ENCODE measurements at regions not wholly inside any gene's neighbourhood (a gene's known extent, or its start where the extent isn't known, plus 50 kb on each side); places are given as distances from the start of the nearest gene placed in this dataset.

- Histone ChIP-seq H3K27me3 (ENCODE audit: control insufficient read depth, low read length) (no peaks in the 10 kb centered on the region), H3K27ac (ENCODE audit: low read depth, low read length) (no peak overlapping the region), H3F3A (ENCODE audit: control insufficient read depth, insufficient read depth) (no peaks in the 10 kb centered on the region), H3K79me2 (ENCODE audit: control insufficient read depth, low read length) (no peaks in the 10 kb centered on the region), H3K4me3 (ENCODE audit: low read length) (no peak overlapping the region), H3K4me1 (ENCODE audit: control insufficient read depth, low read length) (no peaks in the 10 kb centered on the region), H3K9me2 (replicated peaks; ENCODE audit: control insufficient read depth, low read length) (no peaks in the 10 kb centered on the region), H4K20me1 (ENCODE audit: control insufficient read depth, insufficient read depth, low read depth, low read length) (no peaks in the 10 kb centered on the region), H3K9me3 (ENCODE audit: control insufficient read depth, insufficient read depth, low read length) (no peaks in the 10 kb centered on the region), H3K36me3 (ENCODE audit: control insufficient read depth, low read length) (no peaks in the 10 kb centered on the region), H3K4me2 (ENCODE audit: low read length) (no peak overlapping the region)
- no peak for TF ChIP-seq EZH2phosphoT487 (IDR thresholded peaks at IDR 0.05; ENCODE audit: borderline replicate concordance, low read length)
These were observed 277.0 kb downstream of the ICOS start for GRCh38 chr2:204213588-204213987.

DNA sequence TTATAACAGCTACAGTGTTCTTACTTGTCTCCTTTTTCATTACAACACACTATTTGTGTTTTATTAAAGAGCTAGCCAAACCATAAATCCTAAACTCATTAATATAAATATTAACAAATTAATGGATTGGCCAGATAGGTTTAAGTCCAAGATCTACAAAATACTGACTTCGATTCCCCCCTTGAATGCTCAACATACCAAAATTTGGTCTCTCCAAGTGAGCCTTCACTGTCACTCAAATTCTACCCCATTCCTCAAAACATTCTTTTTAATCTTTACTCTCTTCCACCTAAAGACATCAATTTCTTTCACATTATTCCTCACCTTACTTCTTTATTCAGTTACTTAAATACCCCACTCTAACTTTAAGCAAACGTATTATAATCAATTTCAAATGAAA lies 281.5 kb downstream of the ICOS start:
- Histone ChIP-seq H3K79me2 (ENCODE audit: control insufficient read depth, low read length) (no peaks in the 10 kb centered on the region), H3K4me3 (ENCODE audit: low read length) (no peak overlapping the region), H3K9me2 (replicated peaks; ENCODE audit: control insufficient read depth, low read length) (no peaks in the 10 kb centered on the region), H3K4me2 (ENCODE audit: low read length) (no peak overlapping the region), H3F3A (ENCODE audit: control insufficient read depth, insufficient read depth) (no peaks in the 10 kb centered on the region), H3K27me3 (ENCODE audit: control insufficient read depth, low read length) (no peaks in the 10 kb centered on the region), H4K20me1 (ENCODE audit: control insufficient read depth, insufficient read depth, low read depth, low read length) (no peaks in the 10 kb centered on the region), H3K27ac (ENCODE audit: low read depth, low read length) (no peak overlapping the region), H3K36me3 (ENCODE audit: control insufficient read depth, low read length) (no peaks in the 10 kb centered on the region), H3K4me1 (ENCODE audit: control insufficient read depth, low read length) (no peaks in the 10 kb centered on the region), H3K9me3 (ENCODE audit: control insufficient read depth, insufficient read depth, low read length) (no peaks in the 10 kb centered on the region)
- TF ChIP-seq, protein P1, sequence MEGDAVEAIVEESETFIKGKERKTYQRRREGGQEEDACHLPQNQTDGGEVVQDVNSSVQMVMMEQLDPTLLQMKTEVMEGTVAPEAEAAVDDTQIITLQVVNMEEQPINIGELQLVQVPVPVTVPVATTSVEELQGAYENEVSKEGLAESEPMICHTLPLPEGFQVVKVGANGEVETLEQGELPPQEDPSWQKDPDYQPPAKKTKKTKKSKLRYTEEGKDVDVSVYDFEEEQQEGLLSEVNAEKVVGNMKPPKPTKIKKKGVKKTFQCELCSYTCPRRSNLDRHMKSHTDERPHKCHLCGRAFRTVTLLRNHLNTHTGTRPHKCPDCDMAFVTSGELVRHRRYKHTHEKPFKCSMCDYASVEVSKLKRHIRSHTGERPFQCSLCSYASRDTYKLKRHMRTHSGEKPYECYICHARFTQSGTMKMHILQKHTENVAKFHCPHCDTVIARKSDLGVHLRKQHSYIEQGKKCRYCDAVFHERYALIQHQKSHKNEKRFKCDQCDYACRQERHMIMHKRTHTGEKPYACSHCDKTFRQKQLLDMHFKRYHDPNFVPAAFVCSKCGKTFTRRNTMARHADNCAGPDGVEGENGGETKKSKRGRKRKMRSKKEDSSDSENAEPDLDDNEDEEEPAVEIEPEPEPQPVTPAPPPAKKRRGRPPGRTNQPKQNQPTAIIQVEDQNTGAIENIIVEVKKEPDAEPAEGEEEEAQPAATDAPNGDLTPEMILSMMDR (IDR thresholded peaks at IDR 0.05; ENCODE audit: low read depth, low read length, poor library complexity, severe bottlenecking): no peak
- TF ChIP-seq EZH2phosphoT487 (IDR thresholded peaks at IDR 0.05; ENCODE audit: borderline replicate concordance, low read length): no peak

DNA sequence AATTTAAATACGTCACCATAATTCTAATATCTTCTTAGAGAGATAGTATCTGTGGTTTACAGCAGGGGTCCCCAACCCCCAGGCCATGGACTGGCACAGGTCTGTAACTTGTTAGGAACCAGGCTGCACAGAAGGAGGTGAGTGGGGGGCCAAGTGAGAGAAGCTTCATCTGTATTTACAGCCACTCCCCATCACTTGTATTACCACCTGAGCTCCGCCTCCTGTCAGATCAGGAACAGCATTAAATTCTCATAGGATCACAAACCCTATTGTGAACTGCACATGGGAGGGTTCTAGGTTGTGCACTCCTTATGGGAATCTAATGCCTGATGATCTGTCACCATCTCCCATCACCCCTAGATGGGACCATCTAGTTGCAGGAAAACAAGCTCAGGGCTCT lies 282.6 kb downstream of the ICOS start:
- H3K9me2 ChIP-seq (replicated peaks; ENCODE audit: control insufficient read depth, low read length): no peaks in the 10 kb centered on the region
- TF ChIP-seq, protein P1 (IDR thresholded peaks at IDR 0.05; ENCODE audit: low read depth, low read length, poor library complexity, severe bottlenecking): no peak
- TF ChIP-seq EZH2phosphoT487 (IDR thresholded peaks at IDR 0.05; ENCODE audit: borderline replicate concordance, low read length): no peak
- H3K36me3 ChIP-seq (ENCODE audit: control insufficient read depth, low read length): no peaks in the 10 kb centered on the region
- no peaks in the 10 kb centered on the region for H3K4me1 ChIP-seq (ENCODE audit: control insufficient read depth, low read length)
- no peaks in the 10 kb centered on the region for H4K20me1 ChIP-seq (ENCODE audit: control insufficient read depth, insufficient read depth, low read depth, low read length)
- no peaks in the 10 kb centered on the region for H3K27me3 ChIP-seq (ENCODE audit: control insufficient read depth, low read length)
- H3K4me2 ChIP-seq (ENCODE audit: low read length): no peak overlapping the region
- H3K79me2 ChIP-seq (ENCODE audit: control insufficient read depth, low read length): no peaks in the 10 kb centered on the region
- no peaks in the 10 kb centered on the region for H3K9me3 ChIP-seq (ENCODE audit: control insufficient read depth, insufficient read depth, low read length)
- H3K4me3 ChIP-seq (ENCODE audit: low read length): no peak overlapping the region
- H3F3A ChIP-seq (ENCODE audit: control insufficient read depth, insufficient read depth): no peaks in the 10 kb centered on the region
- no peak overlapping the region for H3K27ac ChIP-seq (ENCODE audit: low read depth, low read length)

DNA sequence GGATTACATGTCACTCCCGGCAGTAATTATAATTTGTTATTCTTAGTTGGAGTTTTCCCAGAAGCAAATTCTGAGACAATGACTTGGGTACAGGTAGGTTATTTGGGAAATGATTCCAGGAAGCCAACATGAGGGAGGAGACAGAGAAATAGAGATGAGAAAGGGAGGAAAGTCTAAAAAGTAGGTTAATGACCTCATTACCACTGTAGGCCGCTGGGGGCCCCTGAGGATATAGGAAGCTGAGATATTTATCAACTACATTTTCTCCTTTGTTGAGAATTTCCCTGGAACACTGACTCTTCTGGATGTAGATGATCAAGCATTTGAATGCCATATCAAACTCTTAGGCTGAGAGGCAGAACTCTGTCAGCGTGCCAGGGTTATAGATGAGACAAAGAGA lies 284.3 kb downstream of the ICOS start:
- H3K27ac ChIP-seq (ENCODE audit: low read depth, low read length): no peak overlapping the region

More for the DNA sequence above, 284.3 kb downstream of the ICOS start:
- no peak for TF ChIP-seq EZH2phosphoT487 (IDR thresholded peaks at IDR 0.05; ENCODE audit: borderline replicate concordance, low read length)
- TF ChIP-seq, protein P1 (IDR thresholded peaks at IDR 0.05; ENCODE audit: low read depth, low read length, poor library complexity, severe bottlenecking): no peak
- H3K9me3 ChIP-seq (ENCODE audit: control insufficient read depth, insufficient read depth, low read length): no peaks in the 10 kb centered on the region
- no peaks in the 10 kb centered on the region for H3K9me2 ChIP-seq (replicated peaks; ENCODE audit: control insufficient read depth, low read length)
- H4K20me1 ChIP-seq (ENCODE audit: control insufficient read depth, insufficient read depth, low read depth, low read length): no peaks in the 10 kb centered on the region
- H3K27me3 ChIP-seq (ENCODE audit: control insufficient read depth, low read length): no peaks in the 10 kb centered on the region
- H3K4me1 ChIP-seq (ENCODE audit: control insufficient read depth, low read length): no peaks in the 10 kb centered on the region
- H3K4me3 ChIP-seq (ENCODE audit: low read length): no peak overlapping the region
- H3K36me3 ChIP-seq (ENCODE audit: control insufficient read depth, low read length): no peaks in the 10 kb centered on the region
- H3K79me2 ChIP-seq (ENCODE audit: control insufficient read depth, low read length): no peaks in the 10 kb centered on the region
- no peak overlapping the region for H3K4me2 ChIP-seq (ENCODE audit: low read length)
- no peaks in the 10 kb centered on the region for H3F3A ChIP-seq (ENCODE audit: control insufficient read depth, insufficient read depth)

Data from DOHH2 (cell line).